HG02678 (cell line): ENCODE measurements at regions not wholly inside any gene's neighbourhood (a gene's known extent, or its start where the extent isn't known, plus 50 kb on each side); places are given as distances from the start of the nearest gene placed in this dataset.
A peak's percentile ranks its signal among the peaks of the same experiment; 100 is the strongest.
"Not testable (repeated sequence)": the region's sequence is repeated elsewhere in the genome, so short reads cannot be mapped to it uniquely, and the experiment has no call there.

Experiments
- ATAC-seq: cut with Tn5 transposase; IDR thresholded peaks from one replicate; pipeline ENCODE4 v1.9.1; 2021; ENCODE audit warnings: mild to moderate bottlenecking, moderate library complexity; ENCODE audit not compliant: unreplicated experiment

DNA sequence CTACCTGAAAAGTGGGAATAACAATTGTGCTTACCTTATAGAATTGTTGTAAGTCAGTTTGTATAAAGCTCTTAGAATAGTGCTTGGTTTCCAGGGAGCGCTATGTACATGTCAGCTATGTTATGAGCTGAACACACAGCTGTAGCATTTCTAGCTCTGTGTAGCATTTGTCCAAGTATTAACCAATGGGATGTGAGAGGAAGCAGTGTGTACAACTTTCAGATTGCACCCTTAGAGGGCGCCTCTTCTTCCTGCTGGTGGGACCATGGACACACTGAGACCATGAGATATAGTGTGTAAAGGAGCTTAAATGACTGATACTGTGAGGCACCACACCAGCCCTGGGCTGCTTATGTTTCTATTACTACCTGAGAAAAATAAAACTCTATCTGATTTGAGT is 380.2 kb downstream of the LNPK start:
- ATAC-seq: no peak

DNA sequence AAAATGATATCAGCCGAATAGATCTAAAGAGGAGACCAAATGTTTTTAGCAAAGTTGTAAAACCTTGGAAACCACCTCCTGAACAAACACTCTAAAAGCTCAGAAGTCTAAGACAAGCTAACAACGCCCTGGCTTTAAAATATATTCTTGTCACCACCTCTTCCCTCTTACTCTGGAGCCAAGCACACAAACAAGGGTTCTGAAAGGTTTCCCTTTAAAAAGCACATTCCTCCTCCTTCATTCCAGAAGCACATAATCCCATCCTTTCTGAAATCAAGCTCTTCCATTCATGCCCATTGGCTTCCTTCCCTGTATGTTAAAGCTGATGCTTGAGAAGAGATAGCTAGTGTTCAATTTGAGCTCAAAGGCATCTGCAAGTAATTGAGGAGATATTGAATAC is 382.0 kb downstream of the LNPK start:
- ATAC-seq: no peak

DNA sequence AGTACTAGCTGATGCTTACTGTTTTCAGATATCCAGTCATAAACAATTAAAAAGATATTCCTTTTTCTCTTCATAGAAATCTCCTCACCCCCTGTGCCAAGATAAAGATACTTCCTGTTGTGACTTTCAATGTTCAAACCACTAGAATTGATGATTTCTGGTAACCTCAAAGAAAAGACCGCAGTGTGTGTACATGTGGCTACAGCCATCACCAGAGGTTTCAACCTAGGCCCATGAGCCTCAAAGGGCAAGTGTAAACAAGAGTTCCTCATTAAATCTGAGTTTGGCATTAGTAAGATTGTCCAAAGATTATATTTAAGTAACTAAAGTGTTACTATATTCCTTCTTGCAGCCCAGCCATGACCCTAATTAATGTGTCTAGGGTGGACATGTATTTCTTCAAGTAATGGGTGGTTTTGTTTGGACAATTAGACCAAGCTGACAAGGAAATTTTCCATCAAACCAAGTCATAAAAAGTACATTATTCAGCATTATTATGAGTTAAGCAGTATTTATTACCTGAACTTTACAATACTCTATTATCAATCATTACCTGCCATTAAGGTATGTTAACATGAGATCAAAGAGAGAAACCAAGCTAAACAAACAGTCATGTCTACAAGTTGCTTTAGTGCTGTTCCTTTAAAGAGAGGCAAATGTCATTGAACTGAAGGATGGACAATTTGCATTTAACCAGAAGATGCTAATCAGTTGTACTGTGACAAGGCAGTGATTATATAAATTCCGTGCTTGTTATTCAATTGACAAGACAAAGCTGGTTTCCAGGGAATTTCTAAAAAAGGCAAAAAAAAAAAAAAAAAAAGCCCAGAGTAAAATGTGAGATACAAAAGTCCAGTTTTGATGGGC is 382.7 kb downstream of the LNPK start:
- ATAC-seq: no peak

DNA sequence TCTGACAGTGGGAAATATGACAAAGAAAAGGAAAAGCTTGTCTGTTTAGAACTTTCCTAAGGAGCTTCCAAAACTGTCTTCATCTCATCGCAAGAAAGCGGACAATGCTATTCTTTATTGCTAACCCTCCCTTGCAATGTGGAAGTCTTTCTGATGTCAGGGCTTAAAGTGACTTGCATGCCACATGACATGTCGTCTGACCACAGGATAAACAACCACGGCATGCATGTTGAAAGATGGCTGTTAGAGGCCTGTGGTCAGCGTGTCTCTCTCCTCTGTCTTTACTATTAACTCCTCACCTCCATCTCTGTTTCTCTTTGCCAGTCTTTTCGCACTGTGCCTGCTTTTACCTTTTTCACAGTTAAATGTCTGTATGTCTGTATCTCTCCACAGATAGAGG is 389.8 kb downstream of the LNPK start:
- no peak for ATAC-seq

DNA sequence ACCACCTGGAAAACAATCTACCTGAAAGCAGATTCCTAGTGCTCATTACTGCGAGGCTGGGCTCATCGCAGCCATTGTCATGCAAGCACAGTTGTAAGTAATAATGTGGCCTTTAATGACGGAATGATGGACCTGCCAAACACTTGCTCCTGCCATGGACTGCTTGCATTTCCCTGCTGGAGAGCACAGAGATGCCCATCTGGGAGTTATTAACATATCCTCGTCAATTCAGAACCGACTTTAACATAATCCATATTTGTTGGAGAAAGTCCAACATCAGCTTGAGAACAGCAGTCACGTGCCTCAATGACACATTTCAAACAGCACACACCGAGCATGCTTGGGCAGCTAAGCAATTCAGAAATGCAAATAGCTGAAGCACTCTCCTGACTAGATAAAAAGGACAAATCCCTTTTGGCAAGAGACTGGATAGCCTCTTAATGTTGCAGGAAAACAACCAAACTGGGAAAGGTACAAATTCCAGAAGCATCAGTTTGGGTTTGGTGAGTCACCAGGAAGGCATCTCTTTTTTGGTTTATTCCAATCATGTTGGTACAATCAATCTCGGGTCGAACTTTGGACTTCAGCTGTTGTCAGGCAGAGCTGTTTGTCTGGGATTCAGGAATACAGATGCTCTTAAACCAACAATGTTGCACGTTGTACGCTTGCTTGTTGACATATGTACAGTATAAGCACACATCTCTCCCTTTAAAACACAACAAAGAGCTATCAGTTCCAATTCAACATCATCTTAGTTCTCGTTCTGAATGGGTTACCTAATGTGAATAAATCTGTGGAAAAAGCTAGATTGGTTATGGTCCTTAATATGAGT is 395.8 kb downstream of the LNPK start:
- no peak for ATAC-seq

DNA sequence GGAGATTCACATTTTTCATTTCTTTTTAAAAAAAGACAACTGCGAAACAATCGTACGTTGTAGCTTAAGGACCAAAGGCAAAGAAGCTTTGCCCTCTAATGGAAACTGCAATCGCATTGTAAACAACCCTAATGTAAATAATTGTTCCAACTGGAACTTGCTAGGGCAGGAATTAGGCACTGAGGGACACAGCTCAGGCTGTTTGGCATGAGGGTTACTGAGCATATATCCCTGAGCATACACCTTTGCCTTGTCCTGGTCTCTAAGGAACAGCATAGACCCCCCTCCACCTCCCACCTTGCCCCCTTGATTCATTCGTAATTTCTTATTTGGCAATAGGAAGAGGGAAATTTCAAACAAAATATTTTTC is 396.4 kb downstream of the LNPK start:
- ATAC-seq: no peak

DNA sequence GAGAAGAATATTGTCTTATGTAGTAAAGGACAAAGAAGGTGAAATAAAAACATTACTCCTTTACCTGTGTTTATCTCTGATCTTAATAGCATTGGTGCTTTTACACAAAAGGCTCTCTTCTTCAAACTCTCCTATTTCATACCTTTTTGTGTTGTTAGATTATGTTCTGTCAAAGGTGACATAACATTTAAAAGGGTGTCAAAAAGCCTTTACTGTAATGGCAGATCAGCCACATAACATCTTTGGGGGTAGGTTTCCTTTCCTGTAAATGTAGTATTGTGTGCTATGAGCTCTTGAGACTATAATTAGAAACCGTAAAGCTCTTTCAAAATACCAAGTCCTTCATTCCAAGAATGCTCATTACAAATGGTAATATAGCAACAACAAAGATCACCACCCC is 400.1 kb downstream of the LNPK start:
- no peak for ATAC-seq

DNA sequence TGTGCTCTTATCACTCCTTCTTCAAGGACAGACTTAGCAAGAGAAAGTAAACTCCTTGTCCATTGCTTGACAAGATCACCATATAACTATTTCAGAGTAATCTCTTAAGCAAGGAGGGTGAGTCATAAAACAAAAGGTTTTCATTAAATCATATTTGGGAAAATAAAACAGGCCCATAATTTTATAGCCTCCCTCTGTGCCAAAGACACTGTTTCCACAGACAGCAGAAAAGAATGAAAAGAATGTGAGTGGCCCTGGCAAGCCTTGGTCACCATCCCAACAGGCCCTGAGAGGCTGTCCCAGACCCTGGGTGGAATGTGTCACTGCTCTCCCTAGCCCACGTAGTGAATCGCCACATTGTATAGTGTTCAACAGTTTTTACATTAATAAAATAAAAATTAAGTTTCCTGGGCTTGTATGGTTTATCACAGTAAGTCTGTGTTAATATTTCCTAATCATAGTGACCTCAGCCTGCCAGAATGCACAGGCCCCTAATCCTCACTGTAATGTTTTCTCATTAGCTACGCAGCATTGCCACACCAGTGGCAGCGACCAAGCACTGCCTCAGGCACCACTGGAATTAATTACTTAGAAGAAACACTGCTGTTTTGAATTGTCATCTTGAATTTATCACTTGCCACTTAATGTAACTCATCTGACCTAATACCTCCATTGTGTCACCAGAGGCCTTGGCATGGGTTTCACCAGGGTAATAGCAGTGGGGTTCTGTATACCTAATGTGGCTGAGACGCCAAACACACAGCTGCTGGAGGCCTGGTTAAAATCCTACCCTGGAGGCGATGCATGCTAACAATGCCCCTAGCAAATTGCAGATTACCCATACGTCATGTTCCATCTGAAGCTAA is 401.9 kb downstream of the LNPK start:
- ATAC-seq: no peak

DNA sequence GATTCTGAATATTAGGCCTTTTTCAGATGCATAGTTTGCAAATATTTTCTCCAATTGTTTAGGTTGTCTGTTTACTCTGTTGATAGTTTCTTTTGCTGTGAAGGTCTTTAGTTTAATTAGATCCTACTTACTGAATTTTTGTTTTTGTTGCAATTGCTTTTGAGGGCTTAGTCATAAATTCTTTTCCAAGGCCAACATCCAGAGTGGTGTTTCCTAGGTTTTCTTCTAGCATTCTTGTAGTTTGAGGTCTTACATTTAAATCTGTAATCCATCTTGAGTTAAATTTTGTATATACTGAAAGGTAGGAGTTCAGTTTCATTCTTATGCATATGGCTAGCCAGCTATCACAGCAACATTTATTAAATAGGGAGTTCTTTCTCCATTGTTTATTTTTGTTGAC is 404.8 kb downstream of the LNPK start:
- ATAC-seq: no peak

DNA sequence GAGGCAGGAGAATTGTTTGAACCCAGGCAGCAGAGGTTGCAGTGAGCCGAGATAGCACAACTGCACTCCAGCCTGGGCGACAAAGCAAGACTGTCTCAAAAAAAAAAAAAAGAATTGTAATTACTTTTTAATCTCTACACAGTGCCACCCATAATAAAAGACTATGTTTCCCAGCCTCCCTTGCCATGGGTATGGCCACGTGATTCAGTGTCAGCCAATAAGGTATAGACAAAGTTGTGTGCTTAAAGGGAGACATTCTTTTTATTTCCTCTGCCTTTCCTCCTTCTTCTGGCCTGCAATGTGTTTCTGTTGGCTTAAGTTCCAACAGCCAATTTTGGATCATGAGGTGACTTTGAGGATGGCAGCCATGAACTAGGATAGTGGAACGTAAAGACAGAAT is 406.9 kb downstream of the LNPK start:
- no peak for ATAC-seq

DNA sequence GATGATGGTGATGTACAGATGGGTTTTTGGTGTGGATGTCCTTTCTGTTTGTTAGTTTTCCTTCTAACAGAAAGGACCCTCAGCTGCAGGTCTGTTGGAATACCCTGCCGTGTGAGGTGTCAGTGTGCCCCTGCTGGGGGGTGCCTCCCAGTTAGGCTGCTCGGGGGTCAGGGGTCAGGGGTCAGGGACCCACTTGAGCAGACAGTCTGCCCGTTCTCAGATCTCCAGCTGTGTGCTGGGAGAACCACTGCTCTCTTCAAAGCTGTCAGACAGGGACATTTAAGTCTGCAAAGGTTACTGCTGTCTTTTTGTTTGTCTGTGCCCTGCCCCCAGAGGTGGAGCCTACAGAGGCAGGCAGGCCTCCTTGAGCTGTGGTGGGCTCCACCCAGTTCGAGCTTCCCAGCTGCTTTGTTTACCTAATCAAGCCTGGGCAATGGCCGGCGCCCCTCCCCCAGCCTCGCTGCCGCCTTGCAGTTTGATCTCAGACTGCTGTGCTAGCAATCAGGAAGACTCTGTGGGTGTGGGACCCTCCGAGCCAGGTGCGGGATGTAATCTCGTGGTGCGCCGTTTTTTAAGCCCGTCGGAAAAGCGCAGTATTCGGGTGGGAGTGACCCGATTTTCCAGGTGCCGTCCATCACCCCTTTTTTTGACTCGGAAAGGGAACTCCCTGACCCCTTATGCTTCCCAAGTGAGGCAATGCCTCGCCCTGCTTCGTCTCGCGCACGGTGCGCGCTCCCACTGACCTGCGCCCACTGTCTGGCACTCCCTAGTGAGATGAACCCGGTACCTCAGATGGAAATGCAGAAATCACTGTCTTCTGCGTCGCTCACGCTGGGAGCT is 408.2 kb downstream of the LNPK start:
- not testable (repeated sequence) for ATAC-seq

DNA sequence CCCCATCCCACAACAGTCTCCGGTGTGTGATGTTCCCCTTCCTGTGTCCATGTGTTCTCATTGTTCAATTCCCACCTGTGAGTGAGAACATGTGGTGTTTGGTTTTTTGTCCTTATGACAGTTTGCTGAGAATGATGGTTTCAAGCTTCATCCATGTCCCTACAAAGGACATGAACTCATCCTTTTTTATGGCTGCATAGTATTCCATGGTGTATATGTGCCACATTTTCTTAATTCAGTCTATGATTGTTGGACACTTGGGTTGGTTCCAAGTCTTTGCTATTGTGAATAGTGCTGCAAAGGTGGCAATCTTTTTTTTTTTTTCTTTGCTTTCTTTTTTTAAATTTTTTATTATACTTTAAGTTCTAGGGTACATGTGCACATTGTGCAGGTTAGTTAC is 406.7 kb upstream of the ATP5MC3 start:
- not testable (repeated sequence) for ATAC-seq

DNA sequence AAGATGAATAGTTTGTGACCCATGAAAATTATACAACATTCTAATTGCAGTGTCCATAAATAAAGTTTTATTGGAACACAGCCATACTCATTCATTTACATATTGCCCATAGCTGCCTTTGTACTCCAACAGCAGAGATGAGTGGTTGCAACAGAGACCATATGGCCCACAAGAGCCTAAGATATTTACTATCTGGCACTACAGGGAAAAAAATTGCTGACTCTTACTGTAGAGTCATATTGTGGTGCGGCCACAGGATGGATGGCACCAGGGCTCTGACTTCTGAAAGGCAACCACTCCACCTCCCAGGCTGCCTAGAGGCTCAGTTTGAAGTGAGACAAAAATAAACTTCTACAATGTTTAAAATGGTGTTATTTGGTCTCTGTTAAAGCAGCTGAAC is 404.0 kb upstream of the ATP5MC3 start:
- ATAC-seq: no peak

DNA sequence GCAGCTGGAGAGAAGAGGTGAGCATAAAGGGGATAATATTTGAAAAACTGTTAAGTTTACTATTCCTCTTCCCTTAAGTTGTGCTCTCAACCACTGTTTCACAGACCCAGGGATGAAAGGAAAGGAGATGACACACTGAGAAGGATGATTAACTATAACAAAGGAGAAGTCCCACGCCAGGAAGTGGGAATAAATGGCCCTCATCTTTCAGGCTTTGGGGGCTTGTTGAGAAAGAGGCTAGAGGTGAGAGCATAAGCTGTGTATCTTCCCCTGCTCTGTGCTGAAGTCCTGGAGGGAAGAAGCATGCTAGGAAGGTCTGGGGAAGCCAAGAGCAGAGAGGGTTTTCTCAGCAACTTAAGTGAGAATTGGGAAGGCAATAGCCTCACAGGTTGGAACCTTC is 399.1 kb upstream of the ATP5MC3 start:
- ATAC-seq: no peak

DNA sequence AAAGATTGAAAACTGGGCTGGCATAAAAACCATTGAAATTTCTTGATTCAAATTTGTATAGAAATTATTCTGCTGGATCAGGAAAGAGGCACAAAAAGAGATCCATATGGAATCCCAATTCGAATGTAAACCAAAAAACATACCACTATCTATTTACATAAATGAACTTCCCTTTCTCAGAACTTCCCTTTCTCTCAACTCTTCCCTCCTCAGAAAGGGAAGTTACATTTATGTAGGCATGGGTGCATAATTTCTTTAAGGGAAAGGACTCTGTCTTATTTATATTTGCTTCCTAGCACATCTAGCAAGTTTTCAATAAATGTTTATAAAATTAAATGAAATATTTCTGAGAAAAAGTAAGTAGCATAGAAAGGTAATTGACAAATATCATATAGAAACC is 398.1 kb upstream of the ATP5MC3 start:
- ATAC-seq: no peak

DNA sequence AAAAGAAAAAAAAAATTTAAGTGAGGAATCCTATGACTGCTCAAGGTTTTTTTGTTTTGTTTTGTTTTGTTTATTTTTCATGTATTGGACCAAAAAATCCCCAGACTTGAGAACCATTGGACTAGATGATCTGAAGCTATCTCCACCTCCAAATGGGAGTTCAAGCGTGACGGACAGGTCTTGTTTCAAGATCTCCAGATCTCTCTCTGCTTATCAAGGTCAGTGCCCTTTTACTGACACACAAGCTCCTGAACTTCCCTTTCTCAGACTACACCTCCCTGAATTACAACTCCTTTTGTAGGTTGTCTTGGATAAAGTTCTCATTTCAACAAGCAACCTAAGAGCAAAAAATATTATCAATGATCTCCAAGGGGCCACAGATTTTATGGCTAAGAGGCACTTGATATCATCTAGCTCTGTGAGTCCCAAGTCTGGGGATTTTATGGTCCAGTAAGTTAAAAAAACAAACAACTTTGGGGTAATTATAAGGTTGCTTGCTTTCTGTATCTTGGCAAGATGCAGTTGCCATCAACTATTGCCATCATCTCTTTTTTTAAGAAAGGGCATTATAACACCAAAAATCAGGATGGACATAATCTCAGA is 396.0 kb upstream of the ATP5MC3 start:
- ATAC-seq: no peak

DNA sequence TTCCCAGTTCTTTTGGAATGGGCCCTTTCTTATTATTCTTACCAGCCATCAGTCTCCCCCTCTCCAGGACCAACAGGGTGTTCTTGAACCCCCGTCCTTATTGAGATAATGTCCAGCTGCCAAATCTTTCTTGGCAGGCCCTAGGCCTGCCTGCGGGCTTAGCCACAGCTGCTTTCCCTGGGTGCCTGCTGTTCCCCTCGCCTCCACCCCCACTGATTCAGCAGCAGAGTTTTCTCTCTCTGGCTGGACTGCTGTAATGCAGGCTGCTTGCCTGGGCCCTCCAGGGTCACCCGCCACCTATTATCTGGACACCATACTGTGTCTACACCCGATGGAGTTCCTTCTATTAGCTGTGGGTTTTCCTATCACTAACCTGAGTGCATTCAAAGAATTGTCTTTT is 395.4 kb upstream of the ATP5MC3 start:
- no peak for ATAC-seq

DNA sequence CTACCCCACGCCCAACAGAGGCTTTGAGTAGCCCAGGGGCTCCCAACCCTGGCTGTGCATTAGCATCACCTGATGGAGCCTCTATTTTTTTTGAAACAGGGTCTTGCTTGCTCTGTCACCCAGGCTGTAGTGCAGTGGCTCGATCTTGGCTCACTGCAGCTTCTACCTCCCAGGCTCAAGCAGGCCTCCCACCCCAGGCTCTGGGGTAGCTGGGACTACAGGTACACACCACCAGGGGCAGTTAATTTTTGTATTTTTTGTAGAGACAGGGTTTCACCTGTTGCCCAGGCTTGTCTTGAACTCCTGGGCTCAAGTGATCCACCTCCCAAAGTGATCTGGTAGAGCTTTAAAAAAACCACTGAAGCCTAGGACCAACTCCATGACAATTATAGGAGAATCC is 394.8 kb upstream of the ATP5MC3 start:
- ATAC-seq: no peak

DNA sequence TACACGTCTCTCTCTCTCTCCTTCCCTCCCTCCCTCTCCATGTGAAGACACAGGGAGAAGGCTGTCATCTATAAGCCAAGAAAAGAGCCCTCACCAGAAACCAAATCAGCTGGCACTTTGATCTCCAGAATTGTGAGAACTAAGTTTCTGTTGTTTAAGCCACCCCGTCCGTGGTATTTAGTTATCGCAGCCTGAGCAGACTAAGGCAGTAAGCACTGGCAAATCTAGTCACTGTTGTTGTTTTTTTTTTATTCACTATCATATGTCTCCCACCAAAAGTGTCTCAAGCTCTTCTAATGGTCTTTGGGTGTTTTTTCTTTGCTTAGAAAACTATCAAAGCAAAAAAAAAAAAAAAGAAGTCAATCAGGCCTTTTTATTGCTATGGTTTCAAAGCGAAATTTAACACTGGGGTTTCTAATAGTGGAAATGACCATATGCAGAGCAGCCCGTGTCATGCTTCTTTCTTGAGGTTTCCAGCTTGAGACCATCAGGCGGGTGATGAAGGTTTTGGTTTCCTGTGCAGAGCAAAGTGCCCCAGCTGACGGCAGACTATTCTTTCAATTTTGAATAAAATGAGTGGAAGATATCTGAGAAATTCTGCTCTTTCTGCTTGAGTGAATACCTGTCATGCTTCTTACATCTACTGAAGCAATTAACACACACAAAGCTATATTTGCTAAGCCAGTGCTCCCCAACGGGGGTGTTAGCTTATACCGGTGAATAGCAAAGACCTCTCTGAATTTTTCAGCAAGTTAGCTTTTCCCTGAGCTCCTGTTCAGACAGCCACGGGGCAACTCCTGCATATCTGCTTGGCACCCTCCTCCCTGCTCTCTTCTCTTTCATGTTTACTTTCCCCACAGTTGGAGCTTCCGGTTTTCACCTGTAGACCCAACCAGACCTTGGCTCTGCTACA is 394.1 kb upstream of the ATP5MC3 start:
- ATAC-seq: peak; percentile 93
